ENCODE measurements at regions not wholly inside any gene's neighbourhood (a gene's known extent, or its start where the extent isn't known, plus 50 kb on each side); places are given as distances from the start of the nearest gene placed in this dataset.

GRCh38 chr9:107178293-107178692 is 104.8 kb upstream of the RAD23B start:
- no peak overlapping the region for H3K14ac ChIP-seq (ENCODE audit: insufficient read length)
- ChIA-PET POLR2A (ENCODE audit: partially characterized antibody) (no interaction called here), CTCF (ENCODE audit: partially characterized antibody) (interaction anchor here (0.7 to 2.0 kb wide), 7 partner anchors 10 to 163 kb away, joined by 3 to 5 read pairs (median 3); no protein-coding TSS in a partner anchor)
- H4K91ac ChIP-seq (replicated peaks; ENCODE audit: insufficient read length, low read length), result no peak overlapping the region
- no peaks in the 10 kb centered on the region for H3K27me3 ChIP-seq (replicated peaks in 1 of 4; ENCODE audit: control insufficient read depth in 3 of 4, extremely low read depth in 1 of 4, insufficient read depth in 3 of 4, low read length in 3 of 4)
- no peak overlapping the region for H3K27ac ChIP-seq (ENCODE audit: low read depth, low read length)
- H2BK5ac ChIP-seq (ENCODE audit: low read depth, low read length), result no peak overlapping the region
- no peak overlapping the region for H3K4me3 ChIP-seq (ENCODE audit: extremely low read depth in 1 of 4, insufficient read depth in 2 of 4, low read depth in 3 of 4, low read length in 4 of 4)
- no peak overlapping the region for H2BK20ac ChIP-seq (ENCODE audit: low read length)
- no peak overlapping the region for H2BK15ac ChIP-seq (ENCODE audit: low read length)
- no peaks in the 10 kb centered on the region for H3K79me1 ChIP-seq (ENCODE audit: low read depth, low read length)
- H3K23ac ChIP-seq (ENCODE audit: insufficient read length), result no peak overlapping the region
- no peak overlapping the region for H3K18ac ChIP-seq (ENCODE audit: extremely low read depth, low read length)
- H2BK12ac ChIP-seq (ENCODE audit: low read depth, low read length), result no peak overlapping the region
- no peak overlapping the region for H2AFZ ChIP-seq (ENCODE audit: low read length)
- H3K9ac ChIP-seq (replicated peaks in 1 of 4; ENCODE audit: extremely low read depth in 1 of 4, low read depth in 3 of 4, low read length in 3 of 4), result no peak overlapping the region
- no peak overlapping the region for H3K4me2 ChIP-seq (ENCODE audit: insufficient read depth in 1 of 2, low read depth in 2 of 2, low read length in 2 of 2)
- H3K4ac ChIP-seq (replicated peaks; ENCODE audit: insufficient read length, low read depth, low read length), result no peak overlapping the region
- no peaks in the 10 kb centered on the region for H3K9me3 ChIP-seq (ENCODE audit: insufficient read depth in 2 of 2, low read depth in 1 of 2, low read length in 1 of 2)
- DNase-seq (ENCODE audit: low read depth in 1 of 2, low spot score in 2 of 2), result no peak
- no peak for FAIRE-seq
- peaks cover 0 to 6% (median under 1%) of the 10 kb centered on the region in 4 experiments; a peak in 1 of 7 replicates for H3K4me1 ChIP-seq (replicated peaks in 1 of 4; ENCODE audit: control insufficient read depth in 3 of 4, insufficient read depth in 4 of 4, low read length in 3 of 4)
- H4K5ac ChIP-seq (ENCODE audit: insufficient read length, low read depth, low read length), result no peak overlapping the region
- no peaks in the 10 kb centered on the region for H3K23me2 ChIP-seq (ENCODE audit: low read depth, low read length)
- H2AK5ac ChIP-seq (ENCODE audit: low read depth, low read length), result no peak overlapping the region
- H4K20me1 ChIP-seq (replicated peaks in 1 of 2; ENCODE audit: control insufficient read depth in 1 of 2, insufficient read depth in 2 of 2, low read length in 2 of 2), result no peaks in the 10 kb centered on the region
- H3K56ac ChIP-seq (replicated peaks; ENCODE audit: insufficient read length, low read depth, low read length), result no peak overlapping the region
- WGBS, 2 experiments (ENCODE audit: extremely low coverage in 1 of 2, insufficient coverage in 1 of 2, insufficient read length in 1 of 2, insufficient replicate concordance in 2 of 2, low coverage in 1 of 2, low lambda C conversion rate in 2 of 2, missing lambda C conversion rate in 1 of 2), result 91% methylated on average over 3 of the region's 3 CpGs; no CpG with 5 or more reads in 1 of the 2 experiments
- H3K79me2 ChIP-seq (ENCODE audit: control insufficient read depth in 1 of 2, insufficient read depth in 2 of 2, low read length in 2 of 2), result no peaks in the 10 kb centered on the region
- no peak overlapping the region for H2BK120ac ChIP-seq (replicated peaks; ENCODE audit: low read depth, low read length)
- H4K8ac ChIP-seq (ENCODE audit: extremely low read depth, insufficient read depth, low read length), result no peak overlapping the region
- no peaks in the 10 kb centered on the region for H3K36me3 ChIP-seq (ENCODE audit: control insufficient read depth in 2 of 4, insufficient read depth in 4 of 4, low read length in 3 of 4)
- TF ChIP-seq RFX5 (IDR thresholded peaks at IDR 0.05; ENCODE audit: borderline replicate concordance, low read depth, low read length), result no peak
- TF ChIP-seq RNF2 (IDR thresholded peaks at IDR 0.05; ENCODE audit: borderline replicate concordance, low read depth, low read length, missing control alignments, poor library complexity, severe bottlenecking), result no peak
- no peak for TF ChIP-seq SIX5 (IDR thresholded peaks at IDR 0.05; ENCODE audit: low read depth, low read length)
- TF ChIP-seq EGR1 (IDR thresholded peaks at IDR 0.05; ENCODE audit: borderline replicate concordance, low read depth, low read length), result no peak
- TF ChIP-seq JUND (IDR thresholded peaks at IDR 0.05; ENCODE audit: low read length), result no peak
- no peak for TF ChIP-seq RAD21 (IDR thresholded peaks at IDR 0.05 in 1 of 2, conservative IDR thresholded peaks at IDR 0.05 in 1 of 2; ENCODE audit: low read depth in 2 of 2, low read length in 2 of 2)
- TF ChIP-seq CBX8 (IDR thresholded peaks at IDR 0.05; ENCODE audit: borderline replicate concordance, low read depth, low read length), result no peak
- no peak for TF ChIP-seq NANOG (IDR thresholded peaks at IDR 0.05; ENCODE audit: insufficient read depth, low read depth, low read length, poor library complexity, severe bottlenecking)
- no peak for TF ChIP-seq CHD1 (IDR thresholded peaks at IDR 0.05; ENCODE audit: low read depth, low read length)
- no peak for TF ChIP-seq NRF1 (IDR thresholded peaks at IDR 0.05; ENCODE audit: low read depth, low read length)
- no peak for TF ChIP-seq TAF1 (IDR thresholded peaks at IDR 0.05; ENCODE audit: low read depth, low read length)
- TF ChIP-seq USF2 (IDR thresholded peaks at IDR 0.05; ENCODE audit: low read length), result no peak
- TF ChIP-seq ASH2L (IDR thresholded peaks at IDR 0.05; ENCODE audit: low read length), result no peak
